ENCODE measurements at regions not wholly inside any gene's neighbourhood (a gene's known extent, or its start where the extent isn't known, plus 50 kb on each side); places are given as distances from the start of the nearest gene placed in this dataset.

DNA sequence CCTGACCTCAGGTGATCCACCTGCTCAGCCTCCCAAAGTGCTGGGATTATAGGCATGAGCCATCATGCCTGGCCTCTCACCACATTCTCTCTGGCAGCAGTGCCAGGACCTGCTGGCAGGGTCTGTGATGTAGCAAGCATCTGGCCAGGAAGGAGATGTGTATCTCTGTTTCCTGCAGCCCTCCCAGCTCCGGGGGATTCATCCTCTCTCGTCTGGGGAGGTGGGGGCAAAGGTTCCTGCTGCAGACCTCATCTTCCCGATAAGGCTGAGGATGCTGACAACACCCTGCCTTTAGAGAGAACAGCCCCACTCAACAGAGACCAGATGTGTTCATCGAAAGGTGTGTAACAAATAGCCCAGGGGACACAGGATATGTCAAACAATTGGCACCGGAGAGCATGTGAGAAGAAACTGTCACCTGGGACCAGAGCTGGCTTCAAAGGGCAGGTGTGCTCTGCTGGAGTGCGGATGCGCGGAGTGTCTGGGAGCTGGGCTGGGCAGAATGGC is 54.8 kb upstream of the SEC14L1 start:
- no peaks in the 10 kb centered on the region for H3K9me3 ChIP-seq (ENCODE audit: insufficient read depth, low read length)
- no peak overlapping the region for H2AFZ ChIP-seq (ENCODE audit: low read depth, low read length, severe bottlenecking)
- no peak overlapping the region for H3K4me2 ChIP-seq (ENCODE audit: low read depth, low read length, poor library complexity, severe bottlenecking)
- H3K27ac ChIP-seq (ENCODE audit: low read depth, low read length), result no peak overlapping the region
- H3K79me2 ChIP-seq (ENCODE audit: insufficient read depth, low read length), result peaks cover 24% of the 10 kb centered on the region
- H3K36me3 ChIP-seq (ENCODE audit: low read length), result no peaks in the 10 kb centered on the region
- H4K20me1 ChIP-seq (ENCODE audit: low read depth, low read length), result no peaks in the 10 kb centered on the region
- H3K9ac ChIP-seq (ENCODE audit: low read length), result no peak overlapping the region
- H3K9me2 ChIP-seq (replicated peaks; ENCODE audit: insufficient read depth, low read length), result no peaks in the 10 kb centered on the region
- no peak for TF ChIP-seq EZH2phosphoT487 (conservative IDR thresholded peaks at IDR 0.05; ENCODE audit: low read length)
- TF ChIP-seq, protein P1, sequence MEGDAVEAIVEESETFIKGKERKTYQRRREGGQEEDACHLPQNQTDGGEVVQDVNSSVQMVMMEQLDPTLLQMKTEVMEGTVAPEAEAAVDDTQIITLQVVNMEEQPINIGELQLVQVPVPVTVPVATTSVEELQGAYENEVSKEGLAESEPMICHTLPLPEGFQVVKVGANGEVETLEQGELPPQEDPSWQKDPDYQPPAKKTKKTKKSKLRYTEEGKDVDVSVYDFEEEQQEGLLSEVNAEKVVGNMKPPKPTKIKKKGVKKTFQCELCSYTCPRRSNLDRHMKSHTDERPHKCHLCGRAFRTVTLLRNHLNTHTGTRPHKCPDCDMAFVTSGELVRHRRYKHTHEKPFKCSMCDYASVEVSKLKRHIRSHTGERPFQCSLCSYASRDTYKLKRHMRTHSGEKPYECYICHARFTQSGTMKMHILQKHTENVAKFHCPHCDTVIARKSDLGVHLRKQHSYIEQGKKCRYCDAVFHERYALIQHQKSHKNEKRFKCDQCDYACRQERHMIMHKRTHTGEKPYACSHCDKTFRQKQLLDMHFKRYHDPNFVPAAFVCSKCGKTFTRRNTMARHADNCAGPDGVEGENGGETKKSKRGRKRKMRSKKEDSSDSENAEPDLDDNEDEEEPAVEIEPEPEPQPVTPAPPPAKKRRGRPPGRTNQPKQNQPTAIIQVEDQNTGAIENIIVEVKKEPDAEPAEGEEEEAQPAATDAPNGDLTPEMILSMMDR (IDR thresholded peaks at IDR 0.05; ENCODE audit: insufficient read depth, low read length, poor library complexity, severe bottlenecking), result no peak
- no peaks in the 10 kb centered on the region for H3K27me3 ChIP-seq (ENCODE audit: low read length)
- H3F3A ChIP-seq (ENCODE audit: insufficient read depth), result 0 out of 2 replicates have a peak, but pooled peaks cover 3% of the 10 kb centered on the region
- H3K4me3 ChIP-seq (ENCODE audit: insufficient read depth, low read length, poor library complexity, severe bottlenecking), result no peak overlapping the region

DNA sequence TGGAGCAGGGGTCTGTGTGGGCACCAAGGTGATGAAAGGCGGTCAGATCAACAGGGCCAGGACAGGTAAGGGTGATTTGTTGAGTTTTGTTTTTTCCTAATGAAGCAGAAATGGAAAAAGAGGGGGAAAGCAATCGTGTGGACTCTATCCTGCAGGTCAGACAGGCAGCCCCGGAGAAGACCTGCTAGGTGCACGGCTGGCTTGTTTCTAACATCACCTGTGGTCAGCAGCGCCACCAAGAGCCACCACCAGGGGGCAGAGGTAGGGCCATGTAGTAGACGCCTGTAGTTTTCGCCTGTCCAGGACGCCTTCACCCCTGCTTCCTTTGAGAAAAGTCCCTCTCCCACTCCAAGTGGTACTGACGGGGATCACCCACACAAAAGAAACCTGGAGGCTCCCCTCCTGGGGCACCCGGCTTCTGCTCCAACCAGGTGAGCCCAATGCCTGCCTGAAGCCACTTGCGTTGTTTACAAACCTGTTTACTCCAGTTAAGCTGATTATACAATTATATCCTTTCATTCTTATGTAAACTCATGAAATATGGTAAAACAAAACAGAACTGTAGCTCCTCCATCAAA is 54.2 kb upstream of the SEC14L1 start:
- H3F3A ChIP-seq (ENCODE audit: insufficient read depth), result 0 out of 2 replicates have a peak, but pooled peaks cover 3% of the 10 kb centered on the region
- H2AFZ ChIP-seq (ENCODE audit: low read depth, low read length, severe bottlenecking), result peak overlapping the region; percentile 92
- TF ChIP-seq, protein P1 (IDR thresholded peaks at IDR 0.05; ENCODE audit: insufficient read depth, low read length, poor library complexity, severe bottlenecking), result peak; percentile 72
- TF ChIP-seq EZH2phosphoT487 (conservative IDR thresholded peaks at IDR 0.05; ENCODE audit: low read length), result no peak
- no peaks in the 10 kb centered on the region for H3K9me2 ChIP-seq (replicated peaks; ENCODE audit: insufficient read depth, low read length)
- peaks cover 29% of the 10 kb centered on the region for H3K79me2 ChIP-seq (ENCODE audit: insufficient read depth, low read length)
- peak overlapping the region; percentile 26 for H3K4me2 ChIP-seq (ENCODE audit: low read depth, low read length, poor library complexity, severe bottlenecking)
- H4K20me1 ChIP-seq (ENCODE audit: low read depth, low read length), result no peaks in the 10 kb centered on the region
- H3K36me3 ChIP-seq (ENCODE audit: low read length), result no peaks in the 10 kb centered on the region
- no peak overlapping the region for H3K4me3 ChIP-seq (ENCODE audit: insufficient read depth, low read length, poor library complexity, severe bottlenecking)
- no peak overlapping the region for H3K27ac ChIP-seq (ENCODE audit: low read depth, low read length)
- no peak overlapping the region for H3K9ac ChIP-seq (ENCODE audit: low read length)
- H3K27me3 ChIP-seq (ENCODE audit: low read length), result no peaks in the 10 kb centered on the region
- no peaks in the 10 kb centered on the region for H3K9me3 ChIP-seq (ENCODE audit: insufficient read depth, low read length)

DNA sequence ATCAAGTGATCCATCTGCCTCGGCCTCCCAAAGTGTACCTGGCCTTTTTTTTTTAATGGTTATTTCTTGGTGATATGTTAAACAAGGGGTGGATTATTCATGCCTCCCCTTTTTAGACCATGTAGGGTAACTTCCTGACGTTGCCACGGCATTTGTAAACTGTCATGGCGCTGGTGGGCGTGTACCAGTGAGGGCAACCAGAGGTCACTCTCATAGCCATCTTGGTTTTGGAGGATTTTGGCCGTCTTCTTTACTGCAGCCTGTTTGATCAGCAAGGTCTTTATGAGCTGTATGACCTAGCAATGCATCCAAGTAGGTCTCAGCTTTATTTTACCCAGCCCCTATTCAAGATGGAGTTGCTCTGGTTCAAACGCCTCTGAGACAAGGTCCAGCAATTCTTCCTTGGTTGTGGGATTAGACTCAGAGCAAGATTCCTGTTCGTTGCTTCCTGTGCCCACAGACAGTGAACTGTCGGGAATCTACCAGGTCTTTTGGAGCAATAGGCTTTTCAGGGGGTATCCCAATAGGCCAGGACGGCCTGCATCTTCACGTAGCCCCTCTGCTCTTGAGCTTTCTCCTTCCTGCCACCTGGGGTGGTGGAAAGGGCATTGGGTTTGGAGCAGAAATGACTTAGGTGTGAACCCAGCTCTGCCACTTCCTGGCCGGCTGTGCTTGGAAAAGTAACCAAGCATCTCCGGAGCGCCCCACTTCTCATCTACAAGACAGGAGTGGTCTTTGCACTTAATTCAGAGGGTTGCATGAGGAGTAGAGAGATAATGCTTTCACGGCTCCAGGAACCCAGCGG is 52.9 kb upstream of the SEC14L1 start:
- Histone ChIP-seq H3K4me2 (ENCODE audit: low read depth, low read length, poor library complexity, severe bottlenecking) (peak overlapping the region; percentile 69), H3K36me3 (ENCODE audit: low read length) (0 out of 2 replicates have a peak, but pooled peaks cover under 1% of the 10 kb centered on the region), H3K27ac (ENCODE audit: low read depth, low read length) (peak overlapping the region; percentile 1; the same call in 1 of the 2 replicates), H4K20me1 (ENCODE audit: low read depth, low read length) (no peaks in the 10 kb centered on the region), H3K79me2 (ENCODE audit: insufficient read depth, low read length) (peaks cover 36% of the 10 kb centered on the region), H3K9me2 (replicated peaks; ENCODE audit: insufficient read depth, low read length) (no peaks in the 10 kb centered on the region), H2AFZ (ENCODE audit: low read depth, low read length, severe bottlenecking) (peak overlapping the region; percentile 84), H3K27me3 (ENCODE audit: low read length) (no peaks in the 10 kb centered on the region), H3K9ac (ENCODE audit: low read length) (peak overlapping the region; percentile 96), H3K4me3 (ENCODE audit: insufficient read depth, low read length, poor library complexity, severe bottlenecking) (peak overlapping the region; percentile 85), H3F3A (ENCODE audit: insufficient read depth) (0 out of 2 replicates have a peak, but pooled peaks cover 3% of the 10 kb centered on the region), H3K9me3 (ENCODE audit: insufficient read depth, low read length) (no peaks in the 10 kb centered on the region)
- TF ChIP-seq, protein P1 (IDR thresholded peaks at IDR 0.05; ENCODE audit: insufficient read depth, low read length, poor library complexity, severe bottlenecking), result no peak
- TF ChIP-seq EZH2phosphoT487 (conservative IDR thresholded peaks at IDR 0.05; ENCODE audit: low read length), result no peak

Measured in SU-DHL-6 (cell line).